Nephron (organoid): ENCODE measurements at regions not wholly inside any gene's neighbourhood (a gene's known extent, or its start where the extent isn't known, plus 50 kb on each side); places are given as distances from the start of the nearest gene placed in this dataset.

Source experiments
- H3K27ac Mint-ChIP-seq, 3 experiments: 2 replicates each; pipeline ENCODE4 v1.8.0; 2020; ENCODE audit warnings: mixed read lengths in 3 of 3, mild to moderate bottlenecking in 2 of 3, moderate library complexity in 1 of 3
- H3K27me3 Mint-ChIP-seq: 2 replicates; pipeline ENCODE4 v1.8.0; 2021; ENCODE audit warnings: low read depth, mild to moderate bottlenecking, moderate library complexity, mixed read lengths
- H3K36me3 Mint-ChIP-seq: 2 replicates; pipeline ENCODE4 v1.8.0; 2020; ENCODE audit warnings: low read depth, mixed read lengths
- H3K4me1 Mint-ChIP-seq: 2 replicates; pipeline ENCODE4 v1.8.0; 2020; ENCODE audit warnings: mixed read lengths
- H3K4me3 Mint-ChIP-seq, 3 experiments: 2 replicates each; pipeline ENCODE4 v1.8.0; 2020; ENCODE audit warnings: mild to moderate bottlenecking in 3 of 3, mixed read lengths in 3 of 3, moderate library complexity in 2 of 3
- H3K9me3 Mint-ChIP-seq: 2 replicates; pipeline ENCODE4 v1.8.0; 2020; ENCODE audit warnings: mixed read lengths
- CTCF ChIP-seq, 3 experiments: fragments of 200-600 bp; sonication (generic); IDR thresholded peaks; one replicate each; pipeline ENCODE4 v1.5.0; 2021; ENCODE audit warnings: antibody characterized with exemption in 3 of 3; ENCODE audit not compliant: unreplicated experiment in 3 of 3

DNA sequence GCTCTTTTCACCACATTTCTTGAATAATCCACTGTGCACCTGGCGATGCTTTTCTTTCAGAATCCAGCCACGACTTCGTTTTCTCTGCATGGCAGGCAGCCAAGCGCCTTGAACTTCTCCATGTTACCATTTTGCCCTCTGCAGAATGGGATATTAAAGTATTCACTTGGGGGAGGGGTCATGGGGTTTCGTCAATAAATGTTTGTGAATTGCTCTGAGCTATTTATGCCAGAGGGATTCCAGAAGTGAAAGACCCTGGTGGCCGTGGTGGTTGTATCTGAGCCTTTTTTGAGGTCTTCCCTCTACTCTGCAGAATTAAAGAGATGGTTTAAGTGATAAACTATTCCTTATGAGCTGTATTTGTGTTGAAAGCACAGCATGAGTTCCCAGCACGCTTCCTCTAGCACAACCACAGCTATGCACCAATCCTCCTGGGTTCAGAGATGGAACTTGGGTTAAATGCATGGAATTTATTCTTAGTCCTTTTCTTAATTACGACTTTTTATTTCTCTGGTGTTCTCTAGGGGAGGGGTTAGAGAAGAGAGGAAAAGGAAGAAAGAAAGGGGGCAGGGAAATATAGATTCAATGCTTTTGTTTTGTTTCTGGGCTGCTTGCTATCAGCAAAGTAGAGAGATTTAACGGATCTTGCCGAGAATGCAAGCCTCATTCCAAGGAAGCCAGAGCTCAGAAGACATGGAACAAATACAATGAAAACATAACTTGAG is 478.2 kb upstream of the TNC start:
- H3K27ac Mint-ChIP-seq, result peak overlapping the region; percentile 70 to 86 (median 81)

DNA sequence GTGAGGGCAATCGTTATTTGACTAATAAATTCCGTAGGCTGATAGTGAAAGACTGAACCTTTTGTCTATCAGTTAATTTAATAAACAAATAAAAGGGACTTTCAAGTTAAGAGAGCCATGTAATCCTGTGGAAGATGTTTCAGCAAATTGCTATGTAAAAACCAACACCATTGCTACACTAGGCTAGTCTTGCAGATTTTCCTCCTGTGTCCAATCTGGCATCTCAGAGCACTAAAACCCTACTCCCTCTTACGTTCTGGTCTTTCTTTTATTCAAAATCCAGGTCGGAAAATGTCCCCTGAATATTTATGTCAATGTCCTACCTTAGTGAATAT is 478.8 kb upstream of the TNC start:
- Mint-ChIP-seq H3K4me3 (peak overlapping the region; percentile 29 to 65 (median 36)), H3K36me3 (no peaks in the 10 kb centered on the region), H3K9me3 (no peaks in the 10 kb centered on the region), H3K27ac (peak overlapping the region; percentile 70 to 86 (median 81)), H3K4me1 (peaks cover 27% of the 10 kb centered on the region), H3K27me3 (peaks cover 2% of the 10 kb centered on the region)
- no peak for TF ChIP-seq CTCF (IDR thresholded peaks at IDR 0.05; ENCODE audit: unreplicated experiment in 3 of 3)

More for the DNA sequence above, 478.2 kb upstream of the TNC start:
- Mint-ChIP-seq H3K36me3 (no peaks in the 10 kb centered on the region), H3K4me1 (peaks cover 32% of the 10 kb centered on the region), H3K9me3 (no peaks in the 10 kb centered on the region), H3K4me3 (peak overlapping the region; percentile 26 to 65 (median 29)), H3K27me3 (no peaks in the 10 kb centered on the region)
- TF ChIP-seq CTCF (IDR thresholded peaks at IDR 0.05; ENCODE audit: unreplicated experiment in 3 of 3), result no peak

DNA sequence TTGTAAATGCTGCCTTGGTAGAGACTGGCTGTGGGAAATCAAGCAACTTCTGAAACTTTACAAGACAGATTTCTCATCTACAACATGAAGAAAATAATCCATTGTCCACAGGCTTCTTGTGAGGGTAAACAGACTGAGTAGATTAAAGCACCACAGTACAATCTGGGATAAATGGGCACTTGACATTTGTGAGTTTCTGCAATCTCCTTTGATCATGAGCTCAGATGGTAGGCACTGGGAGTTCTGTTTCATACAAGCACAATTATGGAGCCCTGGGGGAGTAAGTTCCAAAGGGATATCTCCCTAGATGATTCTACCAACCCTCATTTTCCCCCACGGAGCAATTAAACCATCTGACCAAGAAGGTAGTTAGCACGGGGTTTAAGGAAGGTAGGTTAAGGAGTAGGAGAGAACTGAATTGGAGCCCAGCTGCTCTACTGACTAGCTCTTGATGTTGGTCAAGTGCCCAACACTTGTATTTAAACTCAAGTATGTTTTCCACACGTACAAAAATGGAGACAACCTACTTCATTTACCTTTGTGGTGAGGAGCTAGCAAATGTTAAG is 479.5 kb upstream of the TNC start:
- Mint-ChIP-seq H3K4me1 (peaks cover 26% of the 10 kb centered on the region), H3K9me3 (no peaks in the 10 kb centered on the region), H3K27ac (peak overlapping the region in 2 of 3 experiments; percentile 81 to 86), H3K4me3 (peak overlapping the region in 1 of 3 experiments; percentile 36), H3K36me3 (no peaks in the 10 kb centered on the region), H3K27me3 (peaks cover 4% of the 10 kb centered on the region)
- TF ChIP-seq CTCF (IDR thresholded peaks at IDR 0.05; ENCODE audit: unreplicated experiment in 3 of 3), result no peak

DNA sequence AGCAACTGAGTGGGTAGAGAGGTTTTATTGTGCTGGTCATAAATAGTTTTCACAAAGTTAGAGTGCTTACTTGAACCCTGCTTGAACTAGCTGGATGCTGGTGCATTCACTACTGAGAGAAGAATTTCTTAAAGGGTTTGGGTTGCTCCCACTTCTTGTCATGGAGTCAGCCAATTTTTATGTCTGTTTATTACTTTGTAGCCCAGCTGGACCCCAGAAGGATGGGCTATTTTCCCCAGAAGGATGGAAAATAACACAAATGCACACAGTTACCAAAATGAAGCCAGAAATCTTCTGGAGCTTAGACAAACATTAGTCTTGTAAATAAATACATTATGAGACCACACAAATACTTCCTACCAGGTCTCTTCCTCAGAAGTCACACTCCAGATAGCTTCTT is 480.8 kb upstream of the TNC start:
- Mint-ChIP-seq H3K36me3 (no peaks in the 10 kb centered on the region), H3K9me3 (no peaks in the 10 kb centered on the region), H3K27me3 (peaks cover 4% of the 10 kb centered on the region), H3K4me1 (peaks cover 20% of the 10 kb centered on the region), H3K4me3 (no peak overlapping the region), H3K27ac (no peak overlapping the region)
- TF ChIP-seq CTCF (IDR thresholded peaks at IDR 0.05; ENCODE audit: unreplicated experiment in 3 of 3), result no peak

DNA sequence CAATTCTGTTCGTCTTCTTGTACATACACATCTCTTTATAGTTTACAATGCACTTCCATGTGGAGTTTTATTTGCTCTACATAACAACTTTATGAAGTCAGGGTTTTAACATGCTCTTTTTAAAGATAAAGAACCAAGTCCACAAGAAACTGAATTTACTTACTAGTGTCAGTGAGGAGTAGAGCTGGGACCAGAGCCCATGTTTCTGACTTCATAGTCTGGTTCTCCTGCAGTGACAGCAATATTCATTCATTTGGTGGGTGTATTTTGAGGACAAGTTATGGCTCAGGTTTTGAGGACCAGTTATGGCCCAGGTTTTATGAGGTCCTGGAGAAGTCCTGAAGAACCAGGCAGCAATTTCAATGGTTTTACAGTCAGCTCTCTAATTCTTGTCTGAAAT is 481.9 kb upstream of the TNC start:
- no peak for TF ChIP-seq CTCF (IDR thresholded peaks at IDR 0.05; ENCODE audit: unreplicated experiment in 3 of 3)
- Mint-ChIP-seq H3K36me3 (no peaks in the 10 kb centered on the region), H3K27ac (peak overlapping the region in 2 of 3 experiments; percentile 30 to 49), H3K4me3 (no peak overlapping the region), H3K4me1 (peaks cover 14% of the 10 kb centered on the region), H3K27me3 (peaks cover 4% of the 10 kb centered on the region), H3K9me3 (no peaks in the 10 kb centered on the region)

- Mint-ChIP-seq H3K36me3 (no peaks in the 10 kb centered on the region), H3K4me1 (peaks cover 7% of the 10 kb centered on the region), H3K9me3 (no peaks in the 10 kb centered on the region), H3K27ac (no peak overlapping the region), H3K27me3 (peaks cover 4% of the 10 kb centered on the region), H3K4me3 (no peak overlapping the region)
- TF ChIP-seq CTCF (IDR thresholded peaks at IDR 0.05; ENCODE audit: unreplicated experiment in 3 of 3), result no peak
Observed at GRCh38 chr9:115601434-115601833, 483.5 kb upstream of the TNC start.
